CD4-positive, alpha-beta T cell treated with Interleukin-17A for 4 hours (primary cell): ENCODE measurements at regions not wholly inside any gene's neighbourhood (a gene's known extent, or its start where the extent isn't known, plus 50 kb on each side); places are given as distances from the start of the nearest gene placed in this dataset.

Experiments used
- DNase-seq: peaks from one replicate; pipeline ENCODE4 v3.0.0-alpha.2; 2020; ENCODE audit warnings: mixed read lengths

GRCh38 chr3:182605882-182606611, 187.3 kb upstream of the ATP11B start:
- no peak for DNase-seq

GRCh38 chr3:182606905-182607504, 186.3 kb upstream of the ATP11B start:
- no peak for DNase-seq

DNA sequence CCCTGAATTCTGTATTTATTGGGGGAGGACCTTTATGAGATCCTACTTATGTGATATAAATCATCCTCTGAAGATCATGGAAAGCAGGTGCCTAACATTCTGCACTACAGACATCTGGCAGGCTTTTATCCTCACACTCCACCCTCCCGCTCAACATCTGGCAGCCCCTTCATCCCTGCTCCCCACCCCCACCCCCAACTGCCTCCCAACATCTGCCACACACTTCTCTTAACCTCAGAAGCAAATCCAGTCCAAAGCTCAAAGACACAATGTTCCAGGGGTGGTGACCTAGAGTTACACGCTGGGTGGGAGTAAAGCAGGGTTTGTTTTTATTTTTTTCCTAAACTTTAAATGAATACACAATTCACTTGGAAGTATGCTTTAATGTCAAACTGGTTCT, 184.5 kb upstream of the ATP11B start:
- DNase-seq, result no peak

DNA sequence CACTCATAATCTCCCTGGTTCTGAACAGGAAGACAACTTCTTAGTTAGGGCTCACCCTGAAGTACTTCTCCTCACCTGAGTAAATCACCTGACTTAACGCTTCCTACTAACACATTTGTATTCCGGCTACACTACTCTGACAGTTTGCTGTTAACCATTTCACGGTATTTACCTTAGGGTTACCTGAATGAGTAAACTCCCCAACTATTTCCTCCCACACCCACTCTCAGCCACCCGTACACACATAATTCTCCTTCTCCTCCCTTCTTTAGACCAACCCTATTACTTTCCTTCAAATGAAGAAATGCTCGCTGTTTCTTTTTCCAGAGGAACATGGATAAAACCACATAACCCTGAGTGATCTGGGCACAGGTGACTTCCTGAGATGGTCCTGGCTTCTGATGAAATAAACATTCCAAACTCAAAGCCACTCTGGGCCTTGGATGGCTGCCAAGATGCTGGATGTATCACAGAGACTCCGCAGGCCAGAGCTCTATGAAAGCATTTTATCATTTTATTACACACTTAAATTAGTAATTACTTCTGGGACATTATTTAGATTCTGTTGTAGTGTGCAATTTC, 183.6 kb upstream of the ATP11B start:
- no peak for DNase-seq

- no peak for DNase-seq
These were observed 181.0 kb upstream of the ATP11B start for GRCh38 chr3:182612332-182612731.

DNA sequence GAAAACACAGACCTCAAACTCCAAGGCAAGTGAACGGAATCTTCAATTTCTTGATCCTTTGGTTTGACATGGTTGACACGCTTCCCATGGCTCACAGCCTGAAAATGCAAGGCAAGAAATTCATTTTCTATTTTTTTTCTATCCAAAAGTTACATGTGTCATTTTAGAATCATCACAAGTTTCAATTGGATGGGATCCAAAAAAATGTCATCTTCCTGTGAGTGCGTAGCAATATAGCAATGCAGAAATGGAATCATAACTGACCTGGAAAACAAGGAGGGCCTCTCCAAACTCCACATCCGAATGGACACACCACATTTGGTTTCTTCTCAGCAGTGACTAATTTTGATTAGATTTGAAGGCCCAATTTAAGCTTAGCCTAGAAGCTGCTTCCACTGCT, 175.8 kb upstream of the ATP11B start:
- no peak for DNase-seq

- no peak for DNase-seq
These were observed 175.1 kb upstream of the ATP11B start for GRCh38 chr3:182618085-182618732.

DNA sequence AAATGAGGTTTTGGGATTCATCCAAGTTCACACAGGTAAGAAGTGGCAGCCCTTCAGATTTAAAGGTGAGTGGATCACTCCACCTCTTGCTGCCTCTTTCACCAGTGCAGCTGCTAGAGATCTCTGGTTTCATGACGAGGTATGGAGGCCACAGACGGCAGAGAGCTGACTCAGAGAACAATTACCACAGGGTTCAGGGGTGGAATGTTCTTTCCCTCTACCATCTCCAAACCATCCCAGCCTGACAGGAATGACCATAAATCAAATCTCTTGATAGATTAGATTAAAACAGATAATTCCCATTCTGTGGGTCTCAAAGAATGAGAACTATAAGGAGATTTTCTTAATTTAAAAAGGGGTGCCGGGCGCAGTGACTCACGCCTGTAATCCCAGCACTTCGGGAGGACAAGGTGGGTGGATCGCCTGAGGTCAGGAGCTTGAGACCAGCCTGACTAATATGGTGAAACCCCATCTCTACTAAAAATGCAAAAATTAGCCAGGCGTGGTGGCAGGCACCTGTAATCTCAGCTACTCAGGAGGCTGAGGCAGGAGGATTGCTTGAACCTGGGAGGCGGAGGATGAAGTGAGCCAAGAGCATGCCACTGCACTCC, 174.2 kb upstream of the ATP11B start:
- DNase-seq, result no peak

- DNase-seq, result no peak
These were observed 172.4 kb upstream of the ATP11B start for GRCh38 chr3:182620723-182621434.

GRCh38 chr3:182621435-182622240, 171.7 kb upstream of the ATP11B start:
- no peak for DNase-seq

GRCh38 chr3:182622241-182622545, 171.1 kb upstream of the ATP11B start:
- DNase-seq, result no peak

DNA sequence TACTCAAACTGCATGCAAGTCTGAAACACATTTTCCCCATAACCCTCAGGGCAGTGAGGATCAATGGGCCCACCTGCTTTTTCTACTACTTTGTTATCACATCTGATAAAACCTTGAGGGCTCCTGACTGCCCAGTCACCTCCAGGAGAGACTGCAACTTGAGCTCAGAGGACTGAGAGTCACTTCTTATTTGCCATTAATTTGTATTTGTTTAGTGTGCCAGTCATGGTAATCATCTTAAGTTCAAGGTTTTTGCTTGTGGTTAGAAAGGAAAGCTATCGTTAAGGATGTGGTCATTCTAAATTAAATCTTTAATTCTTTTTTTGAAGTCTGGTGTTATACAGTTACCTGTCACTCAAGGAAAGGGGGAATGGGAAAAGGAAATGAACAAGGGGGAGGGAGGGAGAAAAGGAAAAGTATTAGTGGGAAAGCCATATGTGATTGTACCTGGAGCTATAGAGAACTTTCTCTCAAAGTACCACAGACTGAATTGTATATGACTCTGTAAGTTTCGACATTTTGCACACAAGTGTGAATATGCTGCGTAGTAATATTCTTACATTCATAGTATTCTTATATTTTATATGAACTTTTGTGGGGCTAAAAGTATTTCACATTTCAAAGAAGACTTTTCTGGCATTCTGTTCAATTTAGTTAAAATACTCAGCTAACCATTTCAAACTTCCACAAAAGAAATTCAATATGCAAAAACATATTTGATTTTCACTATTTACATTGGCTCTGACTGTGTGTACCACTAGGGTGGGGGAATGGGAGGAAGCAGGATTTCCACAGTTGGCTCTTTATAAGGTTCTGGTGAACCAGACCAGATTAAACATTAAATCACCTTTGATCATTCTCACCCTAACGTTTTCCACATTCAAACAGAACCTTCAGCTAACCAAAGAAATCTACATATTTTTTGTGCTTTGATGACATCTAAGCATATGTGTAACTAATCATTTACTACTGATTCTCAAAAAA, 166.5 kb upstream of the ATP11B start:
- no peak for DNase-seq

- DNase-seq, result no peak
These were observed 164.8 kb upstream of the ATP11B start for GRCh38 chr3:182628531-182628930.

DNA sequence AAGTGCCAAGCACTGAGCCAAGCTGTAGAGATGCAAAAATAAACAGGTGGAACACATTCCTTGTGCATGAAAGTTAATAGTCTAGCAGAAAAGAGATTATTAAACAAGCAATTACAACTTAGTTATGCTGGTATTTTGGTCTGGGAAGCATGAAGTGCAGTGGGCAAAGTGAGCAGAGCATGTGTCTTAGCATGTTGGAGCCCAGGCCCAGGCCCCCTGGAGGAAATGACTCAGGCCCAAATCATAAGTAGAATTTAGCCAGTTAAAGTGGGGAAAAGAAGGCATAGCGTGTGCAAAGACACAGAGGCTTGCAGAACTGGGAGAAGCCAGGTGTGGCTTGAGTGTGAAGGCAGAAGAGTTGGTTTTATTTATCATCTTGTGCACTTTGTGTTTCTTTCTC, 163.8 kb upstream of the ATP11B start:
- no peak for DNase-seq

DNA sequence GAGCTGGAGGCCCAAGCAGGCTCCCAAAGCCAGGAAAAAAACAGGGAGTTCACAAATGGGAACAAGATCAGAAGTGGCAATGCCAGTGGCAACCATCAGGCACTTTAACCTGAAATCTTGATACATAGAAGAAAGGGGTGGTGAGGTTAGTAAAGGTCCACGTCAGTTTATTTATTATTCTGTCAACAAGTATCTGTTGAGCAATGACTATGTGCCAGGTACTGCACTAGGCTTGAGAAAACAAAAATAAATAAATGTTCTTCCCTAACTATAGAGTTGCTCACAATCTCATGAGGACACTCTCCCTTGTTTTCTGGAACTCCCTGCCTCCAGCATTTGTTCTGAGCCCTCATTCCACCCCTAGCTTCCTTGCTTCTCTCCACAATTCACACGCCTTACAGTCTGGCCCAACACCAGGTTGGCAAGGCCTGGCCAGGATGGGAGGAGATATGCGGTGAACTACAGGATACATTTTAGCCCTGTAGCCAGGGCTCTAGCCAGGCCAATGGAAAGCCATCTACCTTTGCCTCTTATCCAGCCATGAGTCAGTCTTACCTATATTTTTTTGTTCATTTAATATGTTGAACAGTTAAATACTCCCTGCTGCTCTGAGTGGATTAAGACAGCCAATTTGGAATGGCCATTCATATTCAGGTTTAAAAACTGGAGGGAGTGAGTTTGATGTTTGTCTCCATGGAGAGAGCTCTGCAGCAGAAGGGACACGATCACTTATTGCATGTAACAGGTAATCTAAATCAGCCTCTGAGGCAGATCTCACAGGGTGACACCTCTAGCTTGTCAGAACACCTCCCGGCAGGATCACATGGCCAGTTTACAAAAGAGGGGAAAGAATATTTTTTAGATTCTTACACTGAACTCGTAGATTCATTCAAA, 161.9 kb upstream of the ATP11B start:
- DNase-seq, result no peak

GRCh38 chr3:182632077-182632393, 161.3 kb upstream of the ATP11B start:
- no peak for DNase-seq

- no peak for DNase-seq
These were observed 160.1 kb upstream of the ATP11B start for GRCh38 chr3:182633186-182633585.

DNA sequence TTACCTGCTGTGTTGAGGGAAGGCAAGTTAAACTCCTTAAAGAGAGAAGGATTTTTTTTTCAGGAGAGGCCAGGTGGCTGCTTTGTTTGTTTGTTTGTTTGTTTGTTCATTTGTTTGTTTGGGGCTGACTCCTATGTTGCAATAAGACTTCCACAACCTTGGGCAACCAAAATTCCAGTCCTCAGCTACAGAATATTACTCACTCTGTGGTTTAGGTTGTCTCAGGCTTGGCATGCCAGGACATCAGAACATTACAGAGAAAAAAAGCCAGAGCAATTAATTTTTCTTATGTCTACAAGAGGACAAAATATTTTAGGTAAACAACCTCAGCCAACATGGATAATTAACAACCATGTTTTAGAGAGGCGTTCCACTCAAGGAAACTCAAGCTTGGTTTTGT, 156.7 kb upstream of the ATP11B start:
- no peak for DNase-seq

- no peak for DNase-seq
These were observed 155.8 kb upstream of the ATP11B start for GRCh38 chr3:182637350-182638110.
